ENCODE measurements at regions not wholly inside any gene's neighbourhood (a gene's known extent, or its start where the extent isn't known, plus 50 kb on each side); places are given as distances from the start of the nearest gene placed in this dataset.

- no peak for DNase-seq (ENCODE audit: extremely low spot score, unreplicated experiment)
- H3K9me3 Mint-ChIP-seq (ENCODE audit: unreplicated experiment), result no peaks in the 10 kb centered on the region
- peaks cover 9% of the 10 kb centered on the region for H3K4me1 Mint-ChIP-seq (ENCODE audit: unreplicated experiment)
- no peak overlapping the region for H3K4me3 Mint-ChIP-seq (ENCODE audit: unreplicated experiment)
- TF ChIP-seq CTCF (IDR thresholded peaks at IDR 0.05), result peak; percentile 56
- H3K27ac Mint-ChIP-seq (ENCODE audit: unreplicated experiment), result no peak overlapping the region
- H3K27me3 Mint-ChIP-seq (ENCODE audit: unreplicated experiment), result no peaks in the 10 kb centered on the region
- H3K36me3 Mint-ChIP-seq (ENCODE audit: unreplicated experiment), result no peaks in the 10 kb centered on the region
Measured at GRCh38 chr14:85195872-85196477, 334.0 kb upstream of the FLRT2 start.

GRCh38 chr14:85198001-85198400, 331.9 kb upstream of the FLRT2 start:
- Mint-ChIP-seq H3K36me3 (ENCODE audit: unreplicated experiment) (no peaks in the 10 kb centered on the region), H3K27ac (ENCODE audit: unreplicated experiment) (peak overlapping the region; percentile 69), H3K27me3 (ENCODE audit: unreplicated experiment) (no peaks in the 10 kb centered on the region), H3K4me3 (ENCODE audit: unreplicated experiment) (no peak overlapping the region), H3K4me1 (ENCODE audit: unreplicated experiment) (peaks cover 9% of the 10 kb centered on the region), H3K9me3 (ENCODE audit: unreplicated experiment) (no peaks in the 10 kb centered on the region)
- no peak for DNase-seq (ENCODE audit: extremely low spot score, unreplicated experiment)
- no peak for TF ChIP-seq CTCF (IDR thresholded peaks at IDR 0.05)

- Mint-ChIP-seq H3K9me3 (ENCODE audit: unreplicated experiment) (no peaks in the 10 kb centered on the region), H3K27me3 (ENCODE audit: unreplicated experiment) (no peaks in the 10 kb centered on the region), H3K4me3 (ENCODE audit: unreplicated experiment) (no peak overlapping the region), H3K4me1 (ENCODE audit: unreplicated experiment) (no peaks in the 10 kb centered on the region), H3K27ac (ENCODE audit: unreplicated experiment) (no peak overlapping the region), H3K36me3 (ENCODE audit: unreplicated experiment) (no peaks in the 10 kb centered on the region)
- no peak for DNase-seq (ENCODE audit: extremely low spot score, unreplicated experiment)
- TF ChIP-seq CTCF (IDR thresholded peaks at IDR 0.05), result no peak
Measured at GRCh38 chr14:85205875-85206274, 324.1 kb upstream of the FLRT2 start.

GRCh38 chr14:85214471-85214870, 315.5 kb upstream of the FLRT2 start:
- TF ChIP-seq CTCF (IDR thresholded peaks at IDR 0.05), result no peak
- no peak overlapping the region for H3K27ac Mint-ChIP-seq (ENCODE audit: unreplicated experiment)

GRCh38 chr14:85217412-85217811, 312.5 kb upstream of the FLRT2 start:
- TF ChIP-seq CTCF (IDR thresholded peaks at IDR 0.05), result no peak
- Mint-ChIP-seq H3K27me3 (ENCODE audit: unreplicated experiment) (no peaks in the 10 kb centered on the region), H3K27ac (ENCODE audit: unreplicated experiment) (peak overlapping the region; percentile 3), H3K4me1 (ENCODE audit: unreplicated experiment) (peaks cover 15% of the 10 kb centered on the region), H3K4me3 (ENCODE audit: unreplicated experiment) (no peak overlapping the region), H3K9me3 (ENCODE audit: unreplicated experiment) (peaks cover 3% of the 10 kb centered on the region), H3K36me3 (ENCODE audit: unreplicated experiment) (peaks cover 2% of the 10 kb centered on the region)
- DNase-seq (ENCODE audit: extremely low spot score, unreplicated experiment), result no peak

More at GRCh38 chr14:85214471-85214870, 315.5 kb upstream of the FLRT2 start:
- peaks cover 3% of the 10 kb centered on the region for H3K9me3 Mint-ChIP-seq (ENCODE audit: unreplicated experiment)
- H3K36me3 Mint-ChIP-seq (ENCODE audit: unreplicated experiment), result peaks cover 2% of the 10 kb centered on the region
- peaks cover 15% of the 10 kb centered on the region for H3K4me1 Mint-ChIP-seq (ENCODE audit: unreplicated experiment)
- no peaks in the 10 kb centered on the region for H3K27me3 Mint-ChIP-seq (ENCODE audit: unreplicated experiment)
- DNase-seq (ENCODE audit: extremely low spot score, unreplicated experiment), result no peak
- H3K4me3 Mint-ChIP-seq (ENCODE audit: unreplicated experiment), result no peak overlapping the region

All from osteocyte (in vitro differentiated cells).